Endodermal cell (in vitro differentiated cells): ENCODE measurements at regions not wholly inside any gene's neighbourhood (a gene's known extent, or its start where the extent isn't known, plus 50 kb on each side); places are given as distances from the start of the nearest gene placed in this dataset.

Experiments used
- DNase-seq: peaks from one replicate; pipeline ENCODE4 v3.0.0-alpha.2; 2017
- H3K27ac ChIP-seq: 2 replicates; pipeline ENCODE4 v1.5.1; 2013; ENCODE audit warnings: mild to moderate bottlenecking, low read depth, low read length, moderate library complexity
- H3K27me3 ChIP-seq: 2 replicates; pipeline ENCODE4 v1.6.1; 2013; ENCODE audit warnings: mild to moderate bottlenecking, low read length, moderate library complexity; ENCODE audit not compliant: insufficient read depth, control insufficient read depth, poor library complexity, severe bottlenecking
- H3K36me3 ChIP-seq: 2 replicates; pipeline ENCODE4 v1.7.0; 2013; ENCODE audit warnings: mild to moderate bottlenecking, low read length, moderate library complexity; ENCODE audit not compliant: control insufficient read depth, insufficient read depth
- H3K4me1 ChIP-seq: one replicate; pipeline ENCODE4 v1.7.0; 2013; ENCODE audit warnings: low read length; ENCODE audit not compliant: control insufficient read depth, insufficient read depth
- H3K4me3 ChIP-seq: 2 replicates; pipeline ENCODE4 v1.5.1; 2013; ENCODE audit warnings: mild to moderate bottlenecking, low read length, moderate library complexity
- H3K9ac ChIP-seq: 2 replicates; pipeline ENCODE4 v1.6.1; 2013; ENCODE audit warnings: mild to moderate bottlenecking, low read length, moderate library complexity; ENCODE audit not compliant: poor library complexity, severe bottlenecking; ENCODE audit errors: extremely low read depth
- H3K9me3 ChIP-seq: 2 replicates; pipeline ENCODE4 v1.6.1; 2013; ENCODE audit warnings: mild to moderate bottlenecking, low read length, moderate library complexity; ENCODE audit not compliant: control insufficient read depth
- H3K27ac Mint-ChIP-seq: 2 replicates; pipeline ENCODE4 v1.8.0; 2020; ENCODE audit warnings: mixed read lengths
- H3K27me3 Mint-ChIP-seq: 2 replicates; pipeline ENCODE4 v1.8.0; 2021; ENCODE audit warnings: mild to moderate bottlenecking, mixed read lengths; ENCODE audit not compliant: insufficient read depth
- H3K36me3 Mint-ChIP-seq: 2 replicates; pipeline ENCODE4 v1.8.0; 2020; ENCODE audit warnings: low read depth, mixed read lengths
- H3K4me1 Mint-ChIP-seq: 2 replicates; pipeline ENCODE4 v1.8.0; 2020; ENCODE audit warnings: mixed read lengths
- H3K4me3 Mint-ChIP-seq: 2 replicates; pipeline ENCODE4 v1.8.0; 2020; ENCODE audit warnings: mild to moderate bottlenecking, moderate library complexity, mixed read lengths
- H3K9me3 Mint-ChIP-seq: 2 replicates; pipeline ENCODE4 v1.8.0; 2020; ENCODE audit warnings: mild to moderate bottlenecking, mixed read lengths
- WGBS, 2 experiments: methylation state at CpG; one replicate each; pipeline versions ENCODE4 v1.1.5 to v1.1.7; 2013; ENCODE audit warnings: missing lambda C conversion rate in 2 of 2, mixed read lengths in 1 of 2; ENCODE audit not compliant: insufficient coverage in 1 of 2, insufficient read length in 1 of 2; 5-methylcytosine and 5-hydroxymethylcytosine counted together
- TF ChIP-seq, protein P1 (sequence below): fragments of 200-600 bp; sonication (generic); conservative IDR thresholded peaks from 2 replicates; pipeline ENCODE4 v1.5.0; 2021; ENCODE audit warnings: antibody characterized with exemption, mild to moderate bottlenecking

GRCh38 chr10:44069573-44069972 lies 315.3 kb downstream of the CXCL12 start:
- no peak for DNase-seq
- H3K9me3 ChIP-seq, result no peaks in the 10 kb centered on the region
- Mint-ChIP-seq H3K36me3 (no peaks in the 10 kb centered on the region), H3K27ac (no peak overlapping the region), H3K27me3 (peaks cover 3% of the 10 kb centered on the region), H3K4me1 (peaks cover 5% of the 10 kb centered on the region), H3K4me3 (no peak overlapping the region), H3K9me3 (no peaks in the 10 kb centered on the region)
- no peaks in the 10 kb centered on the region for H3K4me1 ChIP-seq
- H3K9ac ChIP-seq, result no peak overlapping the region
- no peak overlapping the region for H3K4me3 ChIP-seq
- WGBS, 2 experiments, result 91 to 96% methylated on average over 4 of the region's 4 CpGs
- H3K27me3 ChIP-seq, result no peaks in the 10 kb centered on the region
- H3K27ac ChIP-seq, result no peak overlapping the region
- TF ChIP-seq, protein P1, sequence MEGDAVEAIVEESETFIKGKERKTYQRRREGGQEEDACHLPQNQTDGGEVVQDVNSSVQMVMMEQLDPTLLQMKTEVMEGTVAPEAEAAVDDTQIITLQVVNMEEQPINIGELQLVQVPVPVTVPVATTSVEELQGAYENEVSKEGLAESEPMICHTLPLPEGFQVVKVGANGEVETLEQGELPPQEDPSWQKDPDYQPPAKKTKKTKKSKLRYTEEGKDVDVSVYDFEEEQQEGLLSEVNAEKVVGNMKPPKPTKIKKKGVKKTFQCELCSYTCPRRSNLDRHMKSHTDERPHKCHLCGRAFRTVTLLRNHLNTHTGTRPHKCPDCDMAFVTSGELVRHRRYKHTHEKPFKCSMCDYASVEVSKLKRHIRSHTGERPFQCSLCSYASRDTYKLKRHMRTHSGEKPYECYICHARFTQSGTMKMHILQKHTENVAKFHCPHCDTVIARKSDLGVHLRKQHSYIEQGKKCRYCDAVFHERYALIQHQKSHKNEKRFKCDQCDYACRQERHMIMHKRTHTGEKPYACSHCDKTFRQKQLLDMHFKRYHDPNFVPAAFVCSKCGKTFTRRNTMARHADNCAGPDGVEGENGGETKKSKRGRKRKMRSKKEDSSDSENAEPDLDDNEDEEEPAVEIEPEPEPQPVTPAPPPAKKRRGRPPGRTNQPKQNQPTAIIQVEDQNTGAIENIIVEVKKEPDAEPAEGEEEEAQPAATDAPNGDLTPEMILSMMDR, result no peak
- H3K36me3 ChIP-seq, result no peaks in the 10 kb centered on the region

- no peaks in the 10 kb centered on the region for H3K36me3 ChIP-seq
- Mint-ChIP-seq H3K27ac (no peak overlapping the region), H3K4me3 (no peak overlapping the region), H3K9me3 (no peaks in the 10 kb centered on the region), H3K4me1 (peaks cover 5% of the 10 kb centered on the region), H3K27me3 (peaks cover 3% of the 10 kb centered on the region), H3K36me3 (no peaks in the 10 kb centered on the region)
- H3K4me3 ChIP-seq, result no peak overlapping the region
- WGBS, 2 experiments, result 86% methylated on average over 5 to 10 of the region's 10 CpGs
- H3K27me3 ChIP-seq, result no peaks in the 10 kb centered on the region
- H3K4me1 ChIP-seq, result no peaks in the 10 kb centered on the region
- no peak overlapping the region for H3K9ac ChIP-seq
- H3K9me3 ChIP-seq, result no peaks in the 10 kb centered on the region
- H3K27ac ChIP-seq, result no peak overlapping the region
- no peak for DNase-seq
- TF ChIP-seq, protein P1, result no peak
Observed at GRCh38 chr10:44068716-44069482, 316.0 kb downstream of the CXCL12 start.

DNA sequence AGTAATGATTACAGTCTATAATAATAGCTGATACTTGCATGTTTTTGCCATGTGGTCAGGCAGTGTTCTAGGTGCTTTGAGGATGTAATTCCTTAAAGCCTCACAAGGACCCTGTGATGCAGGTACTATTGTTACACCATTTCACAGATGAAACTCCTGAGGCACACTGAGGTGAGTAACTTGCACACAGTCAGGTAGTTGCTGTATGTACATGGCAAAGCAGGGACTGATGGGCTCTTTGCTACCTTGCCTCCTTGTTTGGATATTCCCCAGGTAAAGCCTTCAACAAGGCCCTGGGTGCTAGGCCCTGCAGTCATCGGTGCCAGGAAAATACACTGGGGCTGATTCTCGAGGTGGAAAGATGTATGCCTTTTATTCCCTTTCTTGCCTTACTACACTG lies 317.5 kb downstream of the CXCL12 start:
- 91 to 100% methylated on average over 2 of the region's 2 CpGs for WGBS, 2 experiments
- Mint-ChIP-seq H3K27ac (no peak overlapping the region), H3K4me3 (no peak overlapping the region), H3K9me3 (no peaks in the 10 kb centered on the region), H3K36me3 (no peaks in the 10 kb centered on the region), H3K4me1 (peaks cover 5% of the 10 kb centered on the region), H3K27me3 (peaks cover 3% of the 10 kb centered on the region)
- Histone ChIP-seq H3K27ac (no peak overlapping the region), H3K9me3 (no peaks in the 10 kb centered on the region), H3K4me1 (no peaks in the 10 kb centered on the region), H3K27me3 (no peaks in the 10 kb centered on the region), H3K36me3 (no peaks in the 10 kb centered on the region), H3K9ac (no peak overlapping the region), H3K4me3 (no peak overlapping the region)
- TF ChIP-seq, protein P1, result no peak
- no peak for DNase-seq
